B cell (primary cell): ENCODE measurements at regions not wholly inside any gene's neighbourhood (a gene's known extent, or its start where the extent isn't known, plus 50 kb on each side); places are given as distances from the start of the nearest gene placed in this dataset.

Experiments
- CTCF ChIP-seq: fragments of 200-600 bp; IDR thresholded peaks from one replicate; pipeline ENCODE4 v1.8.0; 2022; ENCODE audit warnings: antibody characterized with exemption, mild to moderate bottlenecking
- EZH2 ChIP-seq: IDR thresholded peaks from 2 replicates; pipeline ENCODE4 v1.6.1; 2012; ENCODE audit warnings: borderline replicate concordance, low read depth, mild to moderate bottlenecking, moderate library complexity, low read length; ENCODE audit not compliant: insufficient read depth, poor library complexity, severe bottlenecking

- TF ChIP-seq EZH2: no peak
- no peak for TF ChIP-seq CTCF
These were observed 204.8 kb downstream of the SETD4 start for GRCh38 chr21:35855484-35855883.
